ENCODE measurements at regions not wholly inside any gene's neighbourhood (a gene's known extent, or its start where the extent isn't known, plus 50 kb on each side); places are given as distances from the start of the nearest gene placed in this dataset.

DNA sequence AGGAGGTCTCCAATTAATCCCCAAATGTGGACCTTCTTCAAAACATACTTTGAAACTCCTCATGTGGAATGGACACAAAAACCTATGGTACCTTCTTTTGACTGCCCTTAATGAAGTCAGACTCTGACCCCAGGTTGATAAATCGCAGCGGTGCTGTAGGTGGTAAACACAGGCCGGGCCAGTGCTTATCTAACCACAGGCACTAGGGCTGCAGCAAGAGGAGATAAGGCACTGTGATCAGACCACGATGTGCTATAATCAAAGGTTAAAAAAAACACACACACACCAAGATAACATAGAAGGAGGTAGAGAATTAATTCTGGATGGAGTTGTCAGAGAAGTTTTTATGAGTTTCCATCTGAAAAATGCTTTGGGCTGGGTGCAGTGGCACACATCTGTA lies 52.3 kb upstream of the SIPA1L2 start:
- DNase-seq (ENCODE audit: low spot score): peak; percentile 79

DNA sequence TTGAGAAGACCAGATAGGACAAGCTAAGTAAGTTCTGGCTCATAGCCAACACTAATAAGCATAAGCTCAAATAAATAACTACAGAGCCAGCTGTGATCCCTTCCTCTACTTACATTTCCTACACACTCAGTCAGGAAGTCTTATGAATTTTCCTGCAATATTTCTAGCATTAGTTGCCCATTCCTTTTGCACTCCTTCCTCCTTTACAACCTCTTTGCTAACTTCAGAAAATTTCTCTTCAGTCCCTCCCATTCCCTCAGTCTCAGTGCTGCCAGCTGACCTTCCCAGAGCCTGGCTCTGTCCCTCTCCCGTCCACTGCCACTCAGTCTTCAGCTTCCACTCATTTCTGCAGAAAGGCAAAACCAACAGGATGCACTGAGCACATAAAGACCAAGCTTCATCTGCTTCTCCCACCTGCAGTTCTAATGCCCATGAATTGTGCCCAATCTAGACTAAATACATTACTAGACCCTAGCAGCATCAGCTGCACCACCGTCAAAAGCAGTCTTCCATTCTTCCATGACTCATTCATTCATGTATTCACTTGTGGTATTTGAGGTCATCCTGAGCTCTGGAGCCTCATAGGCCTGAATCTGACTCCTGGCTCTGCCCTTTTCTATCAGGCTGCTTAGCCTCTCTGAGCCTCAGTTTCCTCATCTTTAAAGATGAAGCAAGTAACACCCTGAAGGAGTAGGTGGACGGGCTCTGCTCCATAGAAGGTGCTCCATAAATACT lies 54.6 kb upstream of the SIPA1L2 start:
- no peak for DNase-seq (ENCODE audit: low spot score)

- no peak for DNase-seq (ENCODE audit: low spot score)
These were observed 56.4 kb upstream of the SIPA1L2 start for GRCh38 chr1:232686346-232686745.

- DNase-seq (ENCODE audit: low spot score): no peak
These were observed 57.4 kb upstream of the SIPA1L2 start for GRCh38 chr1:232687304-232687703.

DNA sequence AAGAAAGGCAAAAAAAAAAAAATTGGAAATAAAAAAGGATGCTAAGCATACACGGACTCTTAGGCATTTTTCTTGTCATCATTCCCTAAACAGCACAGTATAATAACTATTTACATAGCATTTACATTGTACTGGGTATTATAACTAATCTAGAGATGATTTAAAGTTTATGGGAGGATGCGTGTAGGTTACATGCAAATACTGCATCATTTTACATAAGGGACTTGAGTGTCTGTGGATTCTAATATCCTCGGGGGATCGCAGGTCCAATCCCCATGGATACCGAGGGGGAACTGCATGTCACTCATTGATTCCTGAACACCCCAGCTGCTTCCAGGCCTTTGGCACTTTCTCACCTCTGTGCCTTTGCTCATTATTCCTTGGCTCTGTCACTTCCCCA lies 57.8 kb upstream of the SIPA1L2 start:
- no peak for DNase-seq (ENCODE audit: low spot score)

- no peak for DNase-seq (ENCODE audit: low spot score)
These were observed 58.5 kb upstream of the SIPA1L2 start for GRCh38 chr1:232688398-232688797.

DNA sequence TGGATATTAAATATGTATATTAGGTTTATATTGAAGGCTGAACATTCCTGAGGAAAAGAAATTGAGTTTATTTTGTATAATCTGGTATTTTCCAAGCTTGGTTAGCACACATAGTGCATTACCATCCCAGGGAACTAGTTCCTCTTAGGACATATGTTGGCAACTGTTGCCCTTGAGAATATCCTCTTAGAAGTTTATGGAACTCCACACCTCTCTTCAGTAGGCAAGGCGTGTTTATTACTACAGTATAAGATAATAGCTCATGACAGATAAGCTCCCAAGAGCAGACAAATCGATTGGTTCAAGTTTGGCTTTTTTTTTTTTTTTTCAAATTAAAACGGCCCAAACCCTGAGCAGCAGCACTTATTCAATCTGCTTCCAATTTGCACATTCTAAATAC lies 59.8 kb upstream of the SIPA1L2 start:
- DNase-seq (ENCODE audit: low spot score): no peak

DNA sequence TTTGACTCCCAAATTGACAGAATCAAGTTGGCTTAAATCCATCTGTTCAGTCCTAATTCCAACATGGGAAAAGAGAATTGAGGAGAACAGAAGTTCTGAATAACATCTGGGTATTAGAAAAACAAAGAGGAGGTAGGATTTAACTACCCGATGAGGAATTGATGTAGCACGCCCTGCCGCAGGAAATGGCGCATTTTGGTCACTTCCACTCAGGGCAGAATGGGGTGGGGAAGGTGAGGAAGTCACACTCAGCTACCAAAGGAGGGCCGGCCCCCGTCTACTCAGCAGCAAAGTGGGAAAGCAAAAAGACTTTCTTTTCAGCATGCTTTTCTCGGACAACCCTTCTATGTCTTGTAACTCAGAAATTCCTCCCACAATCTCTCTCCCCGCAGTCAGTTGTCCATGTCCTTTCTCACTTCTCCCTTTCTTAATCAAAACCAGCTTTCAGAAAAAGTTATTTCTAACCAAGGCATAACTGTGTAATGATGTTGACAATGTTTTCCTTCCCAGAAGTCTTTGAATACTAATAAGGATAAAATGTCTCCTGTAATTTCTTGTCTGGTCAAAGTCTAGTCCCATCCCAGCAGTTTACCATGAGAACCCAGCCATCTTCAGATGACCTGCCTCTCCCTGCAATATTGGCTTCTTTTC lies 60.5 kb upstream of the SIPA1L2 start:
- no peak for DNase-seq (ENCODE audit: low spot score)

- DNase-seq (ENCODE audit: low spot score): no peak
These were observed 64.5 kb upstream of the SIPA1L2 start for GRCh38 chr1:232694475-232694874.

DNA sequence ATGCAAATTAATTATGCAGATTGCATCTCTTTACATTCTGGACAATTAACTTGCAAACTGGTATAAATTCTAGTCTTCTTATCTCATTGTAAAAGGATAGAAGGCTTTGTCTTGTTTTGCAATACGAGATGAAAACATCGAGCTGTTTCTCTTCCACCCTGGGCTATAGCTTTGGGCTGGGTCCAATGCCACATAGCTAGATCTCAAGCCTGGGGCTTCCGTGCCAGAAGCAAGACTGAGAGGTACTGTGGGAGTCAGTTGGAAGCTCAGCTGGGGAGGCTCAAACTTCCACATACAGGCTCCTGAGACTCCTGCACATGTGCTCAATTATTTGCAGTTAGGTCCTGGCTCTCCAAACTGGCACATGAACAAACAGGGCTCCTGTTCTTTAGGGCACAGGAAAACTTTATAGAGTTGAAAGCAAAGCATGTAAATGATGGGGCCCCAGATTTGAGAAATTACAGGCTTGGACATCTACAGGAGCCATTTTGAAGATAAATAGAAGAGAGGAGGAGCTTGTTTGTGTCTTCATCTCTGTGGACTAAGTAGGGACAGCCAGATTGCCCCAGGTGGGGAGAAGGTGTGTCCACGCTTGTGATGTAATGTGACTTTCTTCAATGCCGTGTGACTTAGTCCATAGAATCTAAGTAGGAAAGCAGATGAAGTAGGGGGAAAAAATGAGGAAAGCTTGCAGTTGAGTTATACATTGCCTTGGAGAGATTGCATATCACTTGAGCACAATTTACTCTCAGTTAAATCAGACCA lies 65.9 kb upstream of the SIPA1L2 start:
- no peak for DNase-seq (ENCODE audit: low spot score)

GRCh38 chr1:232696466-232696865 lies 66.5 kb upstream of the SIPA1L2 start:
- no peak for DNase-seq (ENCODE audit: low spot score)

DNA sequence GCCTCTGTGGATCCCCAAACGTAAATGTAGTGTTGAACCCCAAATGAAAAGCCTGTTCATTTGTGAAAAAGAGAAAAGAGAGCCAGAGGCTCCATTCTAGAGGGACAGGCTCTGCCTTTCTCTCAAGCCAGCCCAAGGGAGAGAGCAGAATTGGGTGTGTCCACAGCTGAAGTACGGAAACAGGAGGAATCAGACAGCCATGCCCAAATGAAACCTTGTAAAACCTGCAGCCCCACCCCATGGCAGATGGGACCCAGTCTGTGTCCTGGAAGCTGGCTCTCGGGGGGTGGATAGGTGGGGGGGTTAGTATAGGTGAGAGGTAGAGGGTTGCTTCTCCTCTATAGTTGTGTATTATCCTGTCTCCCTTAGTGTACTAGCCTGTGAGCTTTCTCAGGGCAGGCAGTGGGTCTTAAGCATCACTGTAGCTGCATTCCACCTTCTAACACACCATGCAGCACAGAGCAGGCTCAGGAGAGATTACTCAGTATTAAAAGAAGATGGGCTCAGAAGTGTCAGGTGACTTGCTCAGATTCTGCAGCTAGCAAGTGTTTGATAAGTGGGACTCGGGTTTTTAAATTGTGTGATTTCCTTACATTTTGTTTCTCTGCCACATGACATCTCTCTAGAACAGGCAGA lies 67.4 kb upstream of the SIPA1L2 start:
- DNase-seq (ENCODE audit: low spot score): no peak

GRCh38 chr1:232699814-232700213 lies 69.9 kb upstream of the SIPA1L2 start:
- DNase-seq (ENCODE audit: low spot score): no peak

DNA sequence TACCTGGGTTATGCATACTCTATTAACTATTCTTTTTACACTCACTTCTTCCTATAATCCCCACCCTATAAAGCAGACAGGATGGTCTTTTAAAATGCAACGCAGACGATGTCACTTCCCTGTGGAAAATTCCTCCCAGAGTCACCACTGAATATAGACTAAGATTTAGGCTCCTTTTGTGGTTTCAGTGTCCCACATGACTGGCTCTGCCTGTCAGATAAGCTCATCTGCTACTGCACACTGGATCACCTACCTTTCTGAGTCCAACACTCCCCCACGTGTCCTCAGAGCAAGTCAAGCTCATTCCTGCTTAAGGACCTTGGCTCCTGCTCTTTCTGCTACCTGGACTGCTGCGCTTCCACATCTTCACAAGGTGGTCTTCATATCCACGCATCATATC lies 73.0 kb upstream of the SIPA1L2 start:
- no peak for DNase-seq (ENCODE audit: low spot score)

GRCh38 chr1:232704256-232704655 lies 74.3 kb upstream of the SIPA1L2 start:
- no peak for DNase-seq (ENCODE audit: low spot score)

GRCh38 chr1:232704694-232705680 lies 75.1 kb upstream of the SIPA1L2 start:
- peak; percentile 80 for DNase-seq (ENCODE audit: low spot score)

DNA sequence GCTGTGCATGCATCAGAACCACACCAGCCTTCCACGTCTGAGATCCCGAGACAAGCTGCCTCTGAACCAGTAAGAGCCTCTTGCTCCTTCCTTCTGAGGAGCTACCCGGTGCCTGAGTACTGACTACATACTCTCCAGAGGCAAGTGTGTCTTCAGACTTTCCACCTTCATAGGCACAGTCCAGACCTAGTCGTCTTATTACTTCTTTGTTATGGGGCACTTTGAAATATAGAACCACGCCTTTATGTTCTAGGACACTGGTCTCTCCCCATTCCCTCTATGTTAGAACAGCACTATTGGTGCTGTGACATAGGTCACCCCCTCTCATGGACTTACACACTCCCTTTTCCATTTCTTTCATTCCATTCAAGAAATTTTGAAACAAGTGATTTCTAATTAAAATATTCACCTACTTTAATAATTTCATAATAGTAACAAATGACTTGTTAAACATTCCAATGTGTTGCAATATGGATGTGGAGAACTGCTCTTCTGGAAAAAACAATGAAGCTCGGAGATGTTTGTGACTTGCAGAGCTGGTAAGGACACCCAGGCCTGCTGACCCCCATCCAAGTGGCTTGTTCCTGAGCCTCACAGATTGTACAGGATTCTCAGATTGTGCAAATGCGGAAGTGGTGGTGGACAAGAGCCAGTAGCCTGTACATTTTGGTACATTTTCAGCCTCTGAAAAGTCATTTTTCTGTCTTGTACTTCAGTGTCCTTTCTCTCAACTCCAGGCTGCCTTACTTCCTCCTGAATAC lies 76.1 kb upstream of the SIPA1L2 start:
- no peak for DNase-seq (ENCODE audit: low spot score)

GRCh38 chr1:232707142-232707541 lies 77.2 kb upstream of the SIPA1L2 start:
- DNase-seq (ENCODE audit: low spot score): no peak

DNA sequence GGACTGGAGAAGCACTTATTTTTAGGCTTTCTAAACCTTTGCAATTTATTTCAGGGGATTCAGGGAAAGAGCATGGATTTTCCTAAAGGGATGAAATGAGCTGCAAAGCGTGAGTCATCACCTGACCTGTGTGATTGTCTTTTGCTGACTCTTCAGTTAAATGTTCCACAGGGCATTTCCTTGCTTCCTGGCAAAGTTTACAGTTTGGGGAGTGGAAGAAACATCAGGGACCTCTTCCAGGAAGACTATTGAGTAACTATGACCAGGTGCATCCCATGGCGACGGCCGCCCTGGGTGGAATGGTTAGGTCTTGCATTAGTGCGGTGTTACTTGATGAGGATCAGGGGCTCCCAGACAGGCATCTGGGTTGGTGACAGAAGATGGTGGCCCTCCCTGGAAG lies 79.5 kb upstream of the SIPA1L2 start:
- no peak for DNase-seq (ENCODE audit: low spot score)

DNA sequence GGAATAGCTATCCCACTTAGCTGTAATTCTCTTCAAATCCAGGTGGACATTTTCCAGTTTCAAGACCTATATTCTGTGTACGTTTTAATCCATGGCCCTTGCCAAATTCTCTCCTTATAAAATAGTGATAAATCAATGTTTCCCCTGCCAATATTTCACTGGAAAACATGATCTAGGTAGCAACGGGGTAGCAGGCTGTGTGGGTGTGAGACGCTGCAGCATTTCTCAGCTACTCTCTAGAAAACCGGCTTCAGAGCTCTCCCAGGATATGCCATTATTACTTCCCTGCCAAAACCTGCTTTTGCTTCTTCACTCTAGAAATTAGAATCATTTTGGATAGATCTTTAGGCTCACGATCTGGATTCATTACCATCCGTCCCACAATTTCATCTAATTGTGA lies 82.1 kb upstream of the SIPA1L2 start:
- no peak for DNase-seq (ENCODE audit: low spot score)

DNA sequence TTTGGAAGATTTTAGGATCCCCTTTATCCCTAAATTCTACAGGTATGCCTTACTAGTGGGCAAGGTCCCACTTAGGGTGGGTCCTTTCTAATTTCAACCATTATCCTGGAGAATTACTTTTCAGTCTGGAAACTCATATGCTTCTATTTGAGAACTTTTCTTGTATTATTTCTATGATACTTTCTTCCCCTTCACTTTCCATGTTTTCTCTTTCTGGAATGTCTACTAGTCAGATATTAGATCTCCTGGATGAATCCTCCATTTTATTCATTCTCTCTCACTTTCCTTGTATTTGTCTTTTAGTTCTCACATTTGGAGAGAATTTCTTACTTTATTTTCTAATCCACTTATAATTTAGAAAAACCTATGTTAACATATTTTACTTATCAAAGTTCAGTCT lies 83.9 kb upstream of the SIPA1L2 start:
- DNase-seq (ENCODE audit: low spot score): no peak

All from LoVo (cell line).